ENCODE measurements at regions not wholly inside any gene's neighbourhood (a gene's known extent, or its start where the extent isn't known, plus 50 kb on each side); places are given as distances from the start of the nearest gene placed in this dataset.

DNA sequence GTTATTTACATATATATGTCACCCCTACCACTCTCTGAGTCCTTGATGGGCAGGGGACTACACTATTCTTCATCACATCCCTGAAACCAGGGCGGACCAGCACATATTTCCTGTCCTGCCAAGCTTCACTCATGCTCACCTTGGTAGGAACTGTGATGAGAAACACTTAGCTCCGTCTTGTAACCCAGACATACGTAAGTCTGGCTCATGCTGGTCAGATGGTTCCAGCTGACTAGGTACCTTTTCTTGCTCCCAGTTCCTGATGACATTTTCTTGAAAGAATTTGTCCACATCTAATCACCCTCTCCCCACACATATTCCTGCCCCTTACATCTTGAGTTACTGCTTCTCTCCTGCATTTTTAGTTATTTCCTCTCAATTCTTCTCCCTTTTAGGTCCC, 122.2 kb upstream of the MYLIP start:
- TF ChIP-seq, protein P1, sequence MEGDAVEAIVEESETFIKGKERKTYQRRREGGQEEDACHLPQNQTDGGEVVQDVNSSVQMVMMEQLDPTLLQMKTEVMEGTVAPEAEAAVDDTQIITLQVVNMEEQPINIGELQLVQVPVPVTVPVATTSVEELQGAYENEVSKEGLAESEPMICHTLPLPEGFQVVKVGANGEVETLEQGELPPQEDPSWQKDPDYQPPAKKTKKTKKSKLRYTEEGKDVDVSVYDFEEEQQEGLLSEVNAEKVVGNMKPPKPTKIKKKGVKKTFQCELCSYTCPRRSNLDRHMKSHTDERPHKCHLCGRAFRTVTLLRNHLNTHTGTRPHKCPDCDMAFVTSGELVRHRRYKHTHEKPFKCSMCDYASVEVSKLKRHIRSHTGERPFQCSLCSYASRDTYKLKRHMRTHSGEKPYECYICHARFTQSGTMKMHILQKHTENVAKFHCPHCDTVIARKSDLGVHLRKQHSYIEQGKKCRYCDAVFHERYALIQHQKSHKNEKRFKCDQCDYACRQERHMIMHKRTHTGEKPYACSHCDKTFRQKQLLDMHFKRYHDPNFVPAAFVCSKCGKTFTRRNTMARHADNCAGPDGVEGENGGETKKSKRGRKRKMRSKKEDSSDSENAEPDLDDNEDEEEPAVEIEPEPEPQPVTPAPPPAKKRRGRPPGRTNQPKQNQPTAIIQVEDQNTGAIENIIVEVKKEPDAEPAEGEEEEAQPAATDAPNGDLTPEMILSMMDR (IDR thresholded peaks at IDR 0.05), result no peak
- Histone ChIP-seq H3K36me3 (no peaks in the 10 kb centered on the region), H3K27me3 (no peaks in the 10 kb centered on the region), H3K9me3 (no peaks in the 10 kb centered on the region), H3K4me1 (no peaks in the 10 kb centered on the region), H3K4me3 (no peak overlapping the region), H3K27ac (no peak overlapping the region)
- ATAC-seq (no peak), DNase-seq (no peak)
- intact Hi-C loops (cut with DNase I), result no loop called here

DNA sequence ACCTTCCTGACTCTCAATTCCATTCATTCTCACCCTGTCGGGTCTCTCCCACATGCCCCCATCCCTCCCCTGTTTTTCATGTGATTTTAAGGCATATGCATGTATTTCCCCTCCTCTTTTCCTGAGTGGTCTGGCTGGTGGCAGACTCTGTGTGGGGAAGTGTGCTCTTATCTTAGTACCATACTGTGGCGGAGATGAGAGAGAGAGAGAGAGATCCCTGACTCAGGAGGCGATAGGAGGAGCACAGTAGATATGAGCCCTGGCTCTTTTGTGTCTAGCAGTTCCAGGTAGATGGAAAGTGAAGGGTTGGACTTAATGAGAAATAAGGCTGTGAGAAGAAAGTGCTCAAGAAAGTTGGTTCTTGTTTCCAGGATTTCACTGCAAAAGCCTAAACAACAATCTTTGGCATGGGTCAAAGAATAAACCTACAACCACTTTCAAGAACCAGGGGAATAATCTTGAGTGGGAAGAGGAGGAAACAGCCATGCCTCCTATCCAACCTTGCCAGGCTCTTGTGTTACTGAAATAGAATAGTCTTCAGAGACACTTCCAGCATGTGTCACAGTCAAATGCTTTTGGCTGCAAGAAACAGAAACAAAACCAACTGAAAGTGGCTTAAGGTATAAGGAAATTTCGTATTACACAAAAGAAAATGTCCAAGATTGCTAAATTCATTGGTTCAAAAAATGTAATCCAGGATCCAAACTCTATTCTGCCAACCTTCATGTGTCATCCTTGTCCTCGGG, 123.8 kb upstream of the MYLIP start:
- Histone ChIP-seq H3K27me3 (no peaks in the 10 kb centered on the region), H3K4me3 (no peak overlapping the region), H3K9me3 (no peaks in the 10 kb centered on the region), H3K4me1 (no peaks in the 10 kb centered on the region), H3K27ac (no peak overlapping the region), H3K36me3 (no peaks in the 10 kb centered on the region)
- TF ChIP-seq, protein P1 (IDR thresholded peaks at IDR 0.05), result no peak
- no peak for DNase-seq
- no peak for ATAC-seq
- intact Hi-C loops (cut with DNase I), result no loop called here

DNA sequence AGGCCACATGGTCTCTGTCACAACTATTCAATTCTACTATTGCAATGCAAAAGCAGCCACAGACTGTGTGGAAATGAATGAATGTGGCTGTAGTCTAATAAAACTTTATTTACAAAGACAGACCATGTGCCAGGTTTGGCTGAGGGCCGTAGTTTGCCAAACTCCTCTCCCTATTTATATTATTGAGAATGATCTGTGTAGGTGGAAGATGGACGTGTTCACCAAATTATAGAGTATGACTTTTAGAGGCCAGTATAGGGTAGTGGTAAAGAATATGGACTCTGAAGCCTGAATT, 125.7 kb upstream of the MYLIP start:
- no peak for ATAC-seq
- Histone ChIP-seq H3K27ac (no peak overlapping the region), H3K4me1 (no peaks in the 10 kb centered on the region), H3K27me3 (no peaks in the 10 kb centered on the region), H3K9me3 (no peaks in the 10 kb centered on the region), H3K36me3 (no peaks in the 10 kb centered on the region), H3K4me3 (no peak overlapping the region)
- intact Hi-C loops (cut with DNase I), result no loop called here
- TF ChIP-seq, protein P1 (IDR thresholded peaks at IDR 0.05), result no peak
- DNase-seq, result no peak

DNA sequence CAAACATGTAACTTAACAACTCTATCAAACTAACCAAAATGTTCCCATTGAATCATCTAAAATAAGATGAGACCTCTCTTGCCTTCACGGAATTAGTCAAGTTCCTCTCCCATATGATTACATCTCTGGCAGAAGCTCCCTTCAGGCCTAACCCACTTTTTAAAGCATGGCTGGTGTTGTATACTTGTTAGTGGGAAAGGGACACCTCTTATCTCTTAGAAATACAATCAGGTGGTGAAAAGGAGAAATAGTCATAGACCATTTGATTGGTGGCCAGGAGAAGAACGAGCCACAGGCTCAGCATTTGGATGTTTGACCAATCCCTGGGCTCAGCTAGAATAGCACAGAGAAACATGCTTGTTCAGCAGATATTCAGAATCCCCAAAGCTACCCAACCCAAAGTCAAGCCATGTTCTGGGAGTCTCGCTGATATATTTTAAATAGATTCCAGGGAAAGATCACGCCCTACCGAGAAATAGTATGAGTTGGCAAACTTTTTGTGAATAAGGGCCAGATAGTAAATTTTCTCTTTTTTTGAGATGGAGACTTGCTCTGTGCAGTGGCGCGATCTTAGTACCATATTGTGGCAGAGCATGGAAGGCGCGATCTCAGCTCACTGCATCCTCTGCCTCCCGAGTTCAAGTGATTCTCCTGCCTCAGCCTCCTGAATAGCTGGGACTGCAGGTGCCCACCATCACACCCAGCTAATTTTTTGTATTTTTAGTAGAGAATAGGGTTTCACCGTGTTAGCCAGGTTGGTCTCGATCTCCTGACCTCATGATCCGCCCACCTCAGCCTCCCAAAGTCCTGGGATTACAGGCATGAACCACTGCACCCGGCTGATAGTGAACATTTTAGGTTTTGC, 126.3 kb upstream of the MYLIP start:
- TF ChIP-seq, protein P1 (IDR thresholded peaks at IDR 0.05), result no peak
- no peaks in the 10 kb centered on the region for H3K36me3 ChIP-seq
- H3K9me3 ChIP-seq, result no peaks in the 10 kb centered on the region
- DNase-seq (no peak), ATAC-seq (no peak)
- no peak overlapping the region for H3K27ac ChIP-seq
- H3K4me3 ChIP-seq, result no peak overlapping the region
- no peaks in the 10 kb centered on the region for H3K27me3 ChIP-seq
- intact Hi-C loops (cut with DNase I), result no loop called here
- peaks cover 5% of the 10 kb centered on the region for H3K4me1 ChIP-seq

DNA sequence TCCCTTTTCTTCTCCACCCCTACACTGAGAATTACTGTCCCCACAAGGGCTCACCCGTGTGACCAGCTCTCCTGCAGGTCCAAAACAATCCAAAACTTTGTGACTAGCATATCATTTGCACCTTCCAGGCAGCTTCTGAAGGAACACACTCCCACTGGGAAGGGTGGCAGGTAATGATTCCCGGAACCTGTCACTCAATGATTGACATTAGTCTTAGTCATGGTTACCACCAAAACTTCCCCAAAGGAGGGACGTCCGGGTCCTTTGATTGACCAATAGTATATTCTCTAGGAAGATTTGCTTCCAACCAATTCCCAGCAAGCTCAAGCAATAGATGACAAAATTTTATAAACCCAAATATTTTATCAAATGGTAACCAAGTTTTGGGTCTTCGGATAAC, 127.7 kb upstream of the MYLIP start:
- peaks cover 8% of the 10 kb centered on the region for H3K4me1 ChIP-seq
- H3K4me3 ChIP-seq, result no peak overlapping the region
- DNase-seq, result no peak
- H3K27me3 ChIP-seq, result no peaks in the 10 kb centered on the region
- intact Hi-C loops (cut with DNase I), result no loop called here
- TF ChIP-seq, protein P1 (IDR thresholded peaks at IDR 0.05), result no peak
- no peaks in the 10 kb centered on the region for H3K36me3 ChIP-seq
- H3K9me3 ChIP-seq, result no peaks in the 10 kb centered on the region
- ATAC-seq, result no peak
- no peak overlapping the region for H3K27ac ChIP-seq
